ENCODE measurements at regions not wholly inside any gene's neighbourhood (a gene's known extent, or its start where the extent isn't known, plus 50 kb on each side); places are given as distances from the start of the nearest gene placed in this dataset.

DNA sequence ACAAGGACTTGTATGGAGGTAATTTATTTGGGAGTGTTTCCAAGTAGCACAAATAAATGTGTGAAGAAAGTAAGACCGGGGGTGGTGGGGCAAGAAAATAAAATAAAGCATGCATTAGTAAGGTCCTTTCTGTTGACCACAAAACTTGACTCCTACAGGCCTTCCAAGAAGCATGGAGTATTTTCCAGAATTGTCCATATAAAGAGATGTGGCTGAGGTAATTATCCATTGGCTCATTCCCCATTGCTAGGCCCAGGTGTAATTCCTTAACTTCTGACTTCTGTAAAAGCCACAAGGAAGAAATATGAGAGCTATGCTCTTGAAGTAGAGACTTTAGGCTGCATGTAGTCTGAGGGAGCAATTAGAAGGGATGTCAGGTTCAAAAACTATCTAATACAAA, 430.5 kb upstream of the PABPC4L start (continued):
- TF ChIP-seq, protein P1, sequence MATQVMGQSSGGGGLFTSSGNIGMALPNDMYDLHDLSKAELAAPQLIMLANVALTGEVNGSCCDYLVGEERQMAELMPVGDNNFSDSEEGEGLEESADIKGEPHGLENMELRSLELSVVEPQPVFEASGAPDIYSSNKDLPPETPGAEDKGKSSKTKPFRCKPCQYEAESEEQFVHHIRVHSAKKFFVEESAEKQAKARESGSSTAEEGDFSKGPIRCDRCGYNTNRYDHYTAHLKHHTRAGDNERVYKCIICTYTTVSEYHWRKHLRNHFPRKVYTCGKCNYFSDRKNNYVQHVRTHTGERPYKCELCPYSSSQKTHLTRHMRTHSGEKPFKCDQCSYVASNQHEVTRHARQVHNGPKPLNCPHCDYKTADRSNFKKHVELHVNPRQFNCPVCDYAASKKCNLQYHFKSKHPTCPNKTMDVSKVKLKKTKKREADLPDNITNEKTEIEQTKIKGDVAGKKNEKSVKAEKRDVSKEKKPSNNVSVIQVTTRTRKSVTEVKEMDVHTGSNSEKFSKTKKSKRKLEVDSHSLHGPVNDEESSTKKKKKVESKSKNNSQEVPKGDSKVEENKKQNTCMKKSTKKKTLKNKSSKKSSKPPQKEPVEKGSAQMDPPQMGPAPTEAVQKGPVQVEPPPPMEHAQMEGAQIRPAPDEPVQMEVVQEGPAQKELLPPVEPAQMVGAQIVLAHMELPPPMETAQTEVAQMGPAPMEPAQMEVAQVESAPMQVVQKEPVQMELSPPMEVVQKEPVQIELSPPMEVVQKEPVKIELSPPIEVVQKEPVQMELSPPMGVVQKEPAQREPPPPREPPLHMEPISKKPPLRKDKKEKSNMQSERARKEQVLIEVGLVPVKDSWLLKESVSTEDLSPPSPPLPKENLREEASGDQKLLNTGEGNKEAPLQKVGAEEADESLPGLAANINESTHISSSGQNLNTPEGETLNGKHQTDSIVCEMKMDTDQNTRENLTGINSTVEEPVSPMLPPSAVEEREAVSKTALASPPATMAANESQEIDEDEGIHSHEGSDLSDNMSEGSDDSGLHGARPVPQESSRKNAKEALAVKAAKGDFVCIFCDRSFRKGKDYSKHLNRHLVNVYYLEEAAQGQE (IDR thresholded peaks at IDR 0.05; ENCODE audit: low read depth), result no peak
- TF ChIP-seq ELF1 (IDR thresholded peaks at IDR 0.05; ENCODE audit: borderline replicate concordance, low read depth), result no peak
- TF ChIP-seq POLR2A (IDR thresholded peaks at IDR 0.05; ENCODE audit: borderline replicate concordance, extremely low read depth, insufficient read depth, insufficient read length), result no peak
- no peak for TF ChIP-seq JUND (IDR thresholded peaks at IDR 0.05)
- no peak for TF ChIP-seq FOSL1 (IDR thresholded peaks at IDR 0.05; ENCODE audit: low read depth)
- TF ChIP-seq ATF3 (IDR thresholded peaks at IDR 0.05), result no peak
- no peak for TF ChIP-seq CBX3 (IDR thresholded peaks at IDR 0.05; ENCODE audit: low read depth)

DNA sequence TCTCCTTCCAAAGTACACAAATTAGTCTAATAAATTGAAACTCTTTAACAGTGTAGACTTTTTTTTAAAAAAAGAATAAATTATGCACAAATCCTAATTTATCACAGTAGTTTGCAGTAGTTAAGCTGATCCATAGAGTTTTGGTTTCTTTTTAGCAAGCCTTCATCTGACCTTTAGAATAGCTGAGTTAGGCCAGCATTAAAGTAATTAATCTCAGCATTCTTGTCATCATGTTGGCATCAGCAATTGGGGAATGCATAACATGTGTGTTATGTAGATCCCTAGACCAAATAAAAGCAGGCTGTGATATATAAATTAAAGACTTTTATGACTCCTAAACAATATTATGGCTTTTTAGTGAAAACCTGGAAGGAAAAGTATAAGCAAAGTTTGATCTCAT, 426.5 kb upstream of the PABPC4L start:
- ChIA-PET CTCF (no interaction called here), RAD21 (ENCODE audit: low non-redundant PET in 1 of 2, low total read pairs in 2 of 2, uncharacterized antibody in 2 of 2, unreplicated experiment in 2 of 2) (no interaction called here), POLR2A (no interaction called here)
- H3K27me3 ChIP-seq (ENCODE audit: insufficient read depth, low read length), result no peaks in the 10 kb centered on the region
- no peak for DNase-seq (ENCODE audit: low read depth, low spot score)
- H3K9ac ChIP-seq (ENCODE audit: low read length), result no peak overlapping the region
- H3K36me3 ChIP-seq (ENCODE audit: control insufficient read depth in 1 of 2, insufficient read depth in 2 of 2, low read length in 2 of 2), result no peaks in the 10 kb centered on the region
- intact Hi-C loops (cut with micrococcal nuclease), result no loop called here
- H3K9me3 ChIP-seq (ENCODE audit: control insufficient read depth in 1 of 2, insufficient read depth in 1 of 2, low read depth in 1 of 2, low read length in 2 of 2), result no peaks in the 10 kb centered on the region
- H3K4me3 ChIP-seq (replicated peaks in 1 of 2; ENCODE audit: low read depth in 1 of 2, low read length in 2 of 2), result no peak overlapping the region
- no peak overlapping the region for H3K4me2 ChIP-seq (ENCODE audit: low read length)
- no peaks in the 10 kb centered on the region for H4K20me1 ChIP-seq (ENCODE audit: insufficient read depth)
- ATAC-seq, result no peak
- no peak overlapping the region for H3K27ac ChIP-seq (ENCODE audit: low read depth, low read length)
- no peaks in the 10 kb centered on the region for H3K9me2 ChIP-seq (ENCODE audit: insufficient read depth)
- no peaks in the 10 kb centered on the region for H3K4me1 ChIP-seq (ENCODE audit: control insufficient read depth in 1 of 2, insufficient read depth in 2 of 2, low read length in 2 of 2)
- BruUV-seq (replicated peaks), result no TSS peak
- TF ChIP-seq, protein P2, sequence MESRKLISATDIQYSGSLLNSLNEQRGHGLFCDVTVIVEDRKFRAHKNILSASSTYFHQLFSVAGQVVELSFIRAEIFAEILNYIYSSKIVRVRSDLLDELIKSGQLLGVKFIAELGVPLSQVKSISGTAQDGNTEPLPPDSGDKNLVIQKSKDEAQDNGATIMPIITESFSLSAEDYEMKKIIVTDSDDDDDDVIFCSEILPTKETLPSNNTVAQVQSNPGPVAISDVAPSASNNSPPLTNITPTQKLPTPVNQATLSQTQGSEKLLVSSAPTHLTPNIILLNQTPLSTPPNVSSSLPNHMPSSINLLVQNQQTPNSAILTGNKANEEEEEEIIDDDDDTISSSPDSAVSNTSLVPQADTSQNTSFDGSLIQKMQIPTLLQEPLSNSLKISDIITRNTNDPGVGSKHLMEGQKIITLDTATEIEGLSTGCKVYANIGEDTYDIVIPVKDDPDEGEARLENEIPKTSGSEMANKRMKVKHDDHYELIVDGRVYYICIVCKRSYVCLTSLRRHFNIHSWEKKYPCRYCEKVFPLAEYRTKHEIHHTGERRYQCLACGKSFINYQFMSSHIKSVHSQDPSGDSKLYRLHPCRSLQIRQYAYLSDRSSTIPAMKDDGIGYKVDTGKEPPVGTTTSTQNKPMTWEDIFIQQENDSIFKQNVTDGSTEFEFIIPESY (IDR thresholded peaks at IDR 0.05; ENCODE audit: extremely low read depth, insufficient replicate concordance, low read length), result no peak
- TF ChIP-seq RAD21 (IDR thresholded peaks at IDR 0.05; ENCODE audit: low read depth) (no peak), POLR2AphosphoS5 (IDR thresholded peaks at IDR 0.05; ENCODE audit: low read depth, low read length) (no peak), CEBPB (IDR thresholded peaks at IDR 0.05; ENCODE audit: low read depth) (no peak), EZH2phosphoT487 (IDR thresholded peaks at IDR 0.05; ENCODE audit: borderline replicate concordance) (no peak), ELF1 (IDR thresholded peaks at IDR 0.05; ENCODE audit: borderline replicate concordance, low read depth) (no peak), SP1 (IDR thresholded peaks at IDR 0.05; ENCODE audit: low read depth) (no peak), SRF (IDR thresholded peaks at IDR 0.05; ENCODE audit: low read depth) (no peak), POLR2A (IDR thresholded peaks at IDR 0.05; ENCODE audit: borderline replicate concordance, extremely low read depth, insufficient read depth, insufficient read length) (no peak), ZNF274 (IDR thresholded peaks at IDR 0.05; ENCODE audit: low read depth, low read length) (no peak), CBX3 (IDR thresholded peaks at IDR 0.05; ENCODE audit: low read depth) (no peak), YY1 (IDR thresholded peaks at IDR 0.05; ENCODE audit: extremely low read depth, insufficient replicate concordance, low read depth, low read length) (no peak), TCF7L2 (IDR thresholded peaks at IDR 0.05; ENCODE audit: borderline replicate concordance, extremely low read depth, insufficient read depth, insufficient read length) (no peak), FOSL1 (IDR thresholded peaks at IDR 0.05; ENCODE audit: low read depth) (no peak)
- TF ChIP-seq, protein P3, sequence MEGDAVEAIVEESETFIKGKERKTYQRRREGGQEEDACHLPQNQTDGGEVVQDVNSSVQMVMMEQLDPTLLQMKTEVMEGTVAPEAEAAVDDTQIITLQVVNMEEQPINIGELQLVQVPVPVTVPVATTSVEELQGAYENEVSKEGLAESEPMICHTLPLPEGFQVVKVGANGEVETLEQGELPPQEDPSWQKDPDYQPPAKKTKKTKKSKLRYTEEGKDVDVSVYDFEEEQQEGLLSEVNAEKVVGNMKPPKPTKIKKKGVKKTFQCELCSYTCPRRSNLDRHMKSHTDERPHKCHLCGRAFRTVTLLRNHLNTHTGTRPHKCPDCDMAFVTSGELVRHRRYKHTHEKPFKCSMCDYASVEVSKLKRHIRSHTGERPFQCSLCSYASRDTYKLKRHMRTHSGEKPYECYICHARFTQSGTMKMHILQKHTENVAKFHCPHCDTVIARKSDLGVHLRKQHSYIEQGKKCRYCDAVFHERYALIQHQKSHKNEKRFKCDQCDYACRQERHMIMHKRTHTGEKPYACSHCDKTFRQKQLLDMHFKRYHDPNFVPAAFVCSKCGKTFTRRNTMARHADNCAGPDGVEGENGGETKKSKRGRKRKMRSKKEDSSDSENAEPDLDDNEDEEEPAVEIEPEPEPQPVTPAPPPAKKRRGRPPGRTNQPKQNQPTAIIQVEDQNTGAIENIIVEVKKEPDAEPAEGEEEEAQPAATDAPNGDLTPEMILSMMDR (IDR thresholded peaks at IDR 0.05 in 2 of 3, conservative IDR thresholded peaks at IDR 0.05 in 1 of 3; ENCODE audit: borderline replicate concordance in 1 of 3, insufficient read depth in 1 of 3, low read depth in 2 of 3, low read length in 2 of 3), result no peak
- no peaks in the 10 kb centered on the region for H3K79me2 ChIP-seq (ENCODE audit: insufficient read depth, low read length)
- H2AFZ ChIP-seq (ENCODE audit: low read depth, low read length, poor library complexity, severe bottlenecking), result no peak overlapping the region

Measured in HCT116 (cell line).